Hepatocyte (in vitro differentiated cells): ENCODE measurements at regions not wholly inside any gene's neighbourhood (a gene's known extent, or its start where the extent isn't known, plus 50 kb on each side); places are given as distances from the start of the nearest gene placed in this dataset.
A peak's percentile ranks its signal among the peaks of the same experiment; 100 is the strongest.

Source experiments
- DNase-seq: peaks from one replicate; pipeline ENCODE4 v3.0.0-alpha.2; 2016; ENCODE audit warnings: low spot score
- H2AFZ ChIP-seq: fragments of 200-600 bp; sonication (generic); 2 replicates; pipeline ENCODE4 v1.6.0; 2016; ENCODE audit warnings: antibody characterized with exemption, mild to moderate bottlenecking
- H3K27ac ChIP-seq: fragments of 200-600 bp; sonication (generic); 2 replicates; pipeline ENCODE4 v1.5.1; 2016; ENCODE audit warnings: mild to moderate bottlenecking
- H3K27me3 ChIP-seq: fragments of 200-600 bp; sonication (generic); 2 replicates; pipeline ENCODE4 v1.6.1; 2016
- H3K36me3 ChIP-seq: fragments of 200-600 bp; sonication (generic); replicated peaks from 2 replicates; pipeline ENCODE4 v1.5.1; 2016; ENCODE audit warnings: low read depth; ENCODE audit not compliant: insufficient read depth
- H3K4me1 ChIP-seq: fragments of 200-600 bp; sonication (generic); 2 replicates; pipeline ENCODE4 v1.5.1; 2016; ENCODE audit warnings: mild to moderate bottlenecking, moderate library complexity; ENCODE audit not compliant: insufficient read depth
- H3K4me2 ChIP-seq: fragments of 200-600 bp; sonication (generic); 2 replicates; pipeline ENCODE4 v1.6.0; 2016
- H3K4me3 ChIP-seq: fragments of 200-600 bp; sonication (generic); 2 replicates; pipeline ENCODE4 v1.5.1; 2016; ENCODE audit warnings: mild to moderate bottlenecking
- H3K79me2 ChIP-seq: fragments of 200-600 bp; sonication (generic); 2 replicates; pipeline ENCODE4 v1.6.0; 2017; ENCODE audit warnings: mild to moderate bottlenecking
- H3K9me2 ChIP-seq: fragments of 200-600 bp; sonication (generic); replicated peaks from 2 replicates; pipeline ENCODE4 v1.6.0; 2017; ENCODE audit warnings: mild to moderate bottlenecking; ENCODE audit not compliant: insufficient read depth
- H3K9me3 ChIP-seq: fragments of 200-600 bp; sonication (generic); 2 replicates; pipeline ENCODE4 v1.5.1; 2016; ENCODE audit warnings: low read depth, mild to moderate bottlenecking
- H4K20me1 ChIP-seq: fragments of 200-600 bp; sonication (generic); 2 replicates; pipeline ENCODE4 v1.6.0; 2016; ENCODE audit warnings: mild to moderate bottlenecking; ENCODE audit not compliant: insufficient read depth, poor library complexity, severe bottlenecking
- CTCF ChIP-seq: fragments of 200-600 bp; sonication (generic); IDR thresholded peaks from 2 replicates; pipeline ENCODE4 v1.5.1; 2016; ENCODE audit warnings: antibody characterized with exemption, mild to moderate bottlenecking; ENCODE audit not compliant: poor library complexity
- EZH2 ChIP-seq: fragments of 200-600 bp; sonication (generic); IDR thresholded peaks from 2 replicates; pipeline ENCODE4 v1.6.1; 2016; ENCODE audit warnings: antibody characterized with exemption, mild to moderate bottlenecking, borderline replicate concordance
- EZH2phosphoT487 ChIP-seq: fragments of 200-600 bp; sonication (generic); IDR thresholded peaks from one replicate; pipeline ENCODE4 v1.6.1; 2018; ENCODE audit warnings: antibody characterized with exemption, mild to moderate bottlenecking, low read depth, moderate library complexity; ENCODE audit not compliant: unreplicated experiment, severe bottlenecking
- WGBS: methylation state at CpG from one replicate; pipeline ENCODE4 v1.1.6; 2016; ENCODE audit warnings: low lambda C conversion rate; ENCODE audit errors: missing lambda C conversion rate; 5-methylcytosine and 5-hydroxymethylcytosine counted together

- Histone ChIP-seq H3K4me2 (peak overlapping the region; percentile 37), H3K27ac (peak overlapping the region; percentile 78)
- no peak for DNase-seq
These were observed 592.8 kb upstream of the JAG1 start for GRCh38 chr20:11266571-11266970.

GRCh38 chr20:11267131-11267761 is 593.4 kb upstream of the JAG1 start:
- Histone ChIP-seq H3K4me2 (peak overlapping the region; percentile 37), H3K4me3 (no peak overlapping the region), H3K27ac (peak overlapping the region; percentile 78), H3K27me3 (no peaks in the 10 kb centered on the region), H3K36me3 (no peaks in the 10 kb centered on the region), H4K20me1 (no peaks in the 10 kb centered on the region), H3K79me2 (no peaks in the 10 kb centered on the region), H3K9me2 (no peaks in the 10 kb centered on the region), H2AFZ (no peak overlapping the region), H3K9me3 (no peaks in the 10 kb centered on the region), H3K4me1 (peaks cover 15% of the 10 kb centered on the region)
- TF ChIP-seq CTCF (no peak), EZH2phosphoT487 (no peak), EZH2 (no peak)
- DNase-seq = peak; percentile 84
- 19% methylated on average over 5 of the region's 5 CpGs for WGBS

More at GRCh38 chr20:11266571-11266970, 592.8 kb upstream of the JAG1 start:
- WGBS = 79% methylated on average over 3 of the region's 3 CpGs
- TF ChIP-seq EZH2 = no peak
- Histone ChIP-seq H3K79me2 (no peaks in the 10 kb centered on the region), H3K36me3 (no peaks in the 10 kb centered on the region), H3K4me1 (peaks cover 15% of the 10 kb centered on the region), H4K20me1 (no peaks in the 10 kb centered on the region), H3K9me3 (no peaks in the 10 kb centered on the region), H2AFZ (no peak overlapping the region), H3K4me3 (no peak overlapping the region), H3K9me2 (no peaks in the 10 kb centered on the region), H3K27me3 (no peaks in the 10 kb centered on the region)

- 67% methylated on average over 4 of the region's 4 CpGs for WGBS
- no peak for DNase-seq
- Histone ChIP-seq H3K36me3 (no peaks in the 10 kb centered on the region), H3K4me3 (no peak overlapping the region), H4K20me1 (no peaks in the 10 kb centered on the region), H3K79me2 (no peaks in the 10 kb centered on the region), H3K27ac (peak overlapping the region; percentile 78), H3K27me3 (no peaks in the 10 kb centered on the region), H3K4me1 (peaks cover 15% of the 10 kb centered on the region), H3K9me3 (no peaks in the 10 kb centered on the region), H3K4me2 (no peak overlapping the region), H3K9me2 (no peaks in the 10 kb centered on the region), H2AFZ (no peak overlapping the region)
- TF ChIP-seq CTCF (no peak), EZH2phosphoT487 (no peak), EZH2 (no peak)
These were observed 594.0 kb upstream of the JAG1 start for GRCh38 chr20:11267762-11268335.

GRCh38 chr20:11270566-11270965 is 596.8 kb upstream of the JAG1 start:
- TF ChIP-seq CTCF (no peak), EZH2 (no peak), EZH2phosphoT487 (no peak)
- no peaks in the 10 kb centered on the region for H3K79me2 ChIP-seq
- H3K9me3 ChIP-seq = no peaks in the 10 kb centered on the region
- H3K9me2 ChIP-seq = no peaks in the 10 kb centered on the region
- no peak overlapping the region for H3K4me2 ChIP-seq
- H3K4me3 ChIP-seq = no peak overlapping the region
- no peaks in the 10 kb centered on the region for H3K36me3 ChIP-seq
- H3K27me3 ChIP-seq = no peaks in the 10 kb centered on the region
- DNase-seq = no peak
- peaks cover 19% of the 10 kb centered on the region for H3K4me1 ChIP-seq
- H3K27ac ChIP-seq = no peak overlapping the region
- no peaks in the 10 kb centered on the region for H4K20me1 ChIP-seq
- no peak overlapping the region for H2AFZ ChIP-seq
- WGBS = 87% methylated on average over 5 of the region's 5 CpGs
